HG03469 (cell line): ENCODE measurements at regions not wholly inside any gene's neighbourhood (a gene's known extent, or its start where the extent isn't known, plus 50 kb on each side); places are given as distances from the start of the nearest gene placed in this dataset.
"Not testable (repeated sequence)": the region's sequence is repeated elsewhere in the genome, so short reads cannot be mapped to it uniquely, and the experiment has no call there.

ENCODE experiments used
- ATAC-seq: cut with Tn5 transposase; IDR thresholded peaks from one replicate; pipeline ENCODE4 v1.9.1; 2021; ENCODE audit warnings: mild to moderate bottlenecking, moderate library complexity, moderate number of reproducible peaks; ENCODE audit not compliant: unreplicated experiment

DNA sequence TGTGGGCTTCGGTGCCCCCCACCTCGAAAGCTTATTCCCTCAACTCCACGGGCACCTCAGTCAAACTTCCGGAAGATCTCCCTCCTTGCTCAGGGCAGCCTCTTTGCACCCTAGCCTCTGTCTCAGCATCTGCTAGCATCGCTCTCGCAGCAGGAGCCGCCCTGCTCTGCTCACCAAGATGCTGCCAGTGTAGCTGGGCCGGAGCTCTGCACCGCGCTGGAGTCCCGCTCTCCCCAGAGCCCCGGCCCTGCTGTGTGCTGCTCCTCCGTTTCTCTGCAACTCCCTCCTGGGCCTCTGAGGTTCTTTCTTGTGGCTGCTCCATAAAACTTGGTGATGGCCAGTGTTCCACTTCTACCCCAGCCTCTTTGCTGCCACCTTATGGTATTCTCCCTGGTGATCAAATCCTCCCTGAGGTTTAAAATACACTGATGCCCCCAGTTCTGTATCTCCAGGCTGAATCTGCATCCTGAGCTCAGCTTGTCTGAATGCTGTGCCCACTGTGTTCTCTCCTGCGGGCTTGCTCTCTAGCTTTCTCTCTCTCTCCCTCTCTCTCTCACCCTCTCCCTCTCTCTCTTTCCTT lies 198.0 kb downstream of the UQCRFS1 start:
- no peak for ATAC-seq

DNA sequence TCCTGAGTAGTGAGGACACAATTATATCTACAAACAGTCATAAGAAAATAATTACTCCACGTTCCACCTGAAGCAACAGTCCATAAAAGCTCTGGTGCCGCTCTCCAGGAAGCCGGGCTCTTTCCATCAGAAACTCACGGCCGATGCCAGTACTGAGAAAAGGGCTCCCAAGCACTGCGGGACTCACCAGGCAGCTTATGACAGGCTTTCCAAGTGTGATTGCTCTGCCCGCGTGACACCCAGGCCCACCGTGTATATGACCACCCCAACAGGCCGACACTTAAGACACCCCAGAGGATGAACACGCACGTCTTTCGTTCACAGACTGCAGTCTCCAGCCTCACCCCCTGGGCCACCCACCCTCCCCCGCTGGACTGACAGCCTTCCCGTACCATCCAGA lies 199.0 kb downstream of the UQCRFS1 start:
- ATAC-seq: no peak

DNA sequence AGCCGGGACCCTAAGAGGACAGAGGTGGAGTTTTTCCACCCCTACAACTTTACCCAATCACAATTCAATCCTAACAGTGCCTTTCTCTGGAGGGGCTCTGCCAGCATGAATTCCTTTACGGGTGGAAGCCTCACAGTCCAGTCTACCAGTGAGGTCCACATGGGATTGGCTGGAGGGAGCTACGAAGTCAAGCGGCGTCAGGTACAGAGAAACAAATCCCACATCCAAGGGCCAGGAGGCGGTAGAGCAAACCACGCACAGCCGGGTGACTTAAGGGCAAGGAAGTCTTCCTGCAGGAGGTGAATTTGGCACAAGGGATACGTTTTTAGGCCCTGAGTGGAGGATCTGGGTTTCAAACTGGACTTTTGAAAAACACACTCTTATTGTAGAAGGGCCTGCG lies 199.6 kb downstream of the UQCRFS1 start:
- ATAC-seq: no peak

DNA sequence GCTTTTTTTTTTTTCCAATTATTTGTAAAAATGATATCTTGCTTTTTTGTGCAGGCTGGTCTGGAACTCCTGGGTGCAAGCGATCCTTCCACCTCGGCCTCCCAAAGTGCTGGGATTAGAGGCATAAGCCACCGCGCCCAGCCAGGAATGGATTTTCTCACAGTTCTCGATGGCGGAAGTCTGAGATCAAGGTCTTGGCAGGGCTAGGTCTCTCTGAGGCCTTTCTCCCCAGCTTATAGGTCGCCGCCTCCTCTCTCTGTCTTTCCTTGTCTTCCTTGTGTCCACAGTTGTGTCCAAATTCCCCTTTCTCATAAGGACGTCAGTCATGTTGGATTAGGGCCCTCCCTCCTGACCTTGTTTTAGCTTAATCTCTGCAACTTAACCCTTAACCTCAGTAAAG lies 200.5 kb downstream of the UQCRFS1 start:
- no peak for ATAC-seq

DNA sequence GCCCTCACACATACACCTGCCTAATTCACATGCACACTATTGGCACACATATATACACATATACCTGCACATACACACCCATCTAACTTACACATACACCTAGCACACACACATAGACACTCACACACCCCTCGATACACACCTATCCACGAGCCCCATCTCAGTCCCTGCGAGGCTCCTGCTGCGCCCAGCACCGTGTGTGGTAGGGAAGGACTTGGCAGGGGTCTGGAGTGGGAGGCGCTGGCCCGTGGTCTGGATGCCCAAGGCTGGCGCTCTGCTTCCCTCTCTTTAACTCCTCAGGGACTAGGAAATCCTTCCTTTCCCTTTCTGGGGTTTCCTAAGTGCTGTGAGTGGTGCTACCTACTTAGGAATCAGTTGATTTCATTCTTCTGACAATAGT lies 202.7 kb downstream of the UQCRFS1 start:
- ATAC-seq: no peak

DNA sequence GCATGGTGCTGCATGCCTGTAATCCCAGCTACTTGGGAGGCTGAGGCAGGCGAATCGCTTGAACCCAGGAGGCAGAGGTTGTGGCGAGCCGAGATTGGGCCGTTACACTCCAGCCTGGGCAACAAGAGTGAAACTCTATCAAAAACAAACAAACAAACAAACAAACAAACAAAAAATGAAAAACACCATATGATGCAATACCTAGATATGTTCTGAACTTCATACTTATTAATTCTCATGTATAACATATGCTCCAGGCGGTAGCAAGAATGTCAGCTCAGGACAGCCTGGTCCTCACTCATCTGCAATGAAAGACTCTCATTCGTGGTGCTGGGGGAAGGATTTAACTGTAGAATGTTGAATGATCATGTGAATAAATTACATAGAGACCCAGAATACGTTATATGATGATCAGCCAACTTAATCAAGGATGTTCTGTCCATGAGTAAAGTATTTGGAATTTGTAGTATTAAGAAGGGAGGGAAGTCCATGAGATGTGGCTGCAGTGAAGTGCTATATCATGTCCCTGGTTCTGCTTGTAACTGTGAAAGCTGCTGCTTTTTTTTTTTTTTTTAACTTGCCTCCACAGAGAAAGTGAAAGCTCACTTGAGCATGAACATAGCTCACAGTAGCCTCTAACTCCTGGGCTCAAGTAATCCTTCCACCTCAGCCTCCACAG lies 206.8 kb downstream of the UQCRFS1 start:
- no peak for ATAC-seq

DNA sequence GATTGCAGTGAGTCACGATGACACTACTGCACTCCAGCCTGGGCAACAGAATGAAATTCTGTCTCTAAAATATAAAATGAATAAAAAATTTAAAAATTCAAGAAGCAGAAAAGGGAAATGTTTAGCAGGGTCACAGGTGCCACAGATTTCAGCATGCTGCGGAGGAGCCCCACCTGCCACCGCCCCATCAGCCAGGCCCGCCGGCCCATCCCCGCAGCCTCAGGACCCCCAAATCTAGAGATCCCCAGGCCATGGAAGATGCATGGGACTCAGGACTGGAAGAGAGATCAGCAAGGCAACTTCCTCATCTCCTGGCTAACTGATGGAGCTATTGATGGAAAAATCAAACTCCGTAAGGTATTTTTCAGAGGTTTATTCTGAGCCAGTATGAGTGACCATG lies 208.2 kb downstream of the UQCRFS1 start:
- ATAC-seq: no peak

DNA sequence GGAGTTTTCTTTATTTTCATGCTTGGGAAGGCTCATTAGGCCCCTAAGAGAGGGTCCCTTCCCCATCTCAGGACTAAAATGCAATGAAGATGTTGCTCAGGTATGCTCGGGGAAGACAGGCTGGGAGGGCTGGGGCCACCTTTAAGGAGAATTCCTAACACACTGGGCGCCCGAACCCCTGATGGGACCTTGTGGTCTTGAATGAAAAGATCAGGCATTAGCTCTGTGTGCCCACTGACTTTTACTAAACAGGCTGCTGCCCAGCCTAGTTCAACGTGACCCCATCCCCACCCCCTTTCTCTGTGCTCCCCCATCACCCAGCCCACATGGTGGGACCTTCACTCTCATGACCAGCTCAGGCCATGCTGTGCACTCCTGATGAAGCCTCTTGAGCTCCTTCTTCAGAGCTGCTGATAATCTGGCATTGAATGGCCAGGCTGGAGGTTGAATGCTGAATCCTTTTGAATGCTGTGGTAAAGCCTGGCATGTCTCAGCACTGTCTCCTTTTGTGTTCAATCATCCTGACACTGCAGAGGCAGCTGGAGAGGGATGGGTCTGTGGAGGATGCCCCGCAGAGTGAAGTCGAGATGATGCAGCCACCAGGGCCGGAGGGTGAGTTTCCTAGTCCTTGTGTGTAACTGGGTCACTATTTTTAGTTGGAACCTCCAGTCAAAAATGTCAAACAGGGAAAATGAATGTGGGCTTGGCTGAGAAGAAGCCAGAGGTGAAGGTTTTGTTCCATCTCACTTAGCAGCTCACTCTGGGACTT lies 209.1 kb downstream of the UQCRFS1 start:
- no peak for ATAC-seq

DNA sequence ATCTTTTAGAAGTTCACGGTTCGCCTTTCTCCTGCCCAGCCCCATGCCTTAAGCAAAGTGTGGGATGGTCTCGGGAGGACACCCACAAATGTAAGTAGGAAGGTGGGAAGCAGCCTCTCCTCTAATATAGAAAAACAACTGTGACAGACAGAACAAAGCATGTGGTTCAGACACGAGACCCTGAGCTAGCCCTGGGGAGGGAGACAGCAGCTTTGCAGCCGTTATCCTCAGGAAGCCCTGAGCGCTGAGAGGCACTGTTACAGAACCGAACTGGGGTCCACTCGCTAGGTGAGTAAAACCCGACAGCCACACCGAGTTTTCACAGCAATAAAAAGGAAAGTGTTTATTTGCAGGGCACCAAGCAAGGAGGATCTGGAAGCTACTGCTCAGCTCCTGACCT lies 210.6 kb downstream of the UQCRFS1 start:
- ATAC-seq: no peak

DNA sequence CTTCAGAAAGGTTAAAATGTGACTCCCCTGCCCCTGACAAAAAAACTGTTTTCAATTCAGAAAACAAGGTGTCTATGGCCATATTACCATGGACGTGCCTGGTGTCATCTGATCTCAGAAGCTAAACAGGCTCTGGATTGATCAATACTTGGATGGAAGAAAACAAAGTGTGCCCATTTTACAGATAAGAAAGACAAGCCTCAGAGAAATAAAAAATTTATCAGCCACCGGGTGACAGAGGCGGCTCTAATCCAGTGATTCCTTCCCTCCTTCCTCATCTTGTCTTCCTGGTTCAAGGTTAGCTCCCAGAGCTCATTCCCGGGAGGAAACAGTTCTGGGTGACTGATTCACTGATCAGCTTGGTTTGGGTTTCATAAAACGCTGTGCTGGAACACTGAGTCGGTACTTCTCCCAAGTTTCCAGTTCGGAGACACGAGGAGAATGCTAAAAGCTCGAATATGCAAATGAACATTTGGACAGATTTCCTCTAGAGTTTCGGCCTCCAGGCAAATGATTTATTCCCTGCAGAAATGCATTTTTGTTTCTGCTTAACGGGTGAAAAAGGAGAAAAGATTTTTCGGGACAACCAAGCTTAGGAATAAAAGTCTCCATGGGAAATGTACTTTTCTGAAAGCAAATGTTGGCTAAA lies 211.2 kb downstream of the UQCRFS1 start:
- ATAC-seq: no peak

DNA sequence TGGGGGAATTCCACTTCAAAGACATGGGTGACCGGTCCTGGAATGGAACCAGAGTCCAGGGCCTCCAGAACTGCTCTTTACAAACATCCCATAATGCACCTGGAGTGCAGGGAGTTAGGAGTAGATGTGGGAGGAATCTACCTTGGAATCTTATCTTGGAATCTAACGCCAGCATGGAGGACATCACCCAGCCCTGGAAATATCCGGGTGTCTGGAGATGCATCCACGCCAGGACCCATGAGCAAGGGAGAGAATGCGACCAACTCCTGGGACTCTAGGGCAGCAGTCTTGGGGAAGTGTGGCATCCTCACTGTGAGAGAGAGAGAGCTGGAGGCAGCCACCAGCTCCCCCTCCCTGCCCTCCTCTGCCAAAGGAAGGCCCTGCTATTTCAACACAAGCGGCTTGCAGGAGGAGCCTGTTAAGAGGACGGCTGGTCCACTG lies 211.8 kb downstream of the UQCRFS1 start:
- no peak for ATAC-seq

DNA sequence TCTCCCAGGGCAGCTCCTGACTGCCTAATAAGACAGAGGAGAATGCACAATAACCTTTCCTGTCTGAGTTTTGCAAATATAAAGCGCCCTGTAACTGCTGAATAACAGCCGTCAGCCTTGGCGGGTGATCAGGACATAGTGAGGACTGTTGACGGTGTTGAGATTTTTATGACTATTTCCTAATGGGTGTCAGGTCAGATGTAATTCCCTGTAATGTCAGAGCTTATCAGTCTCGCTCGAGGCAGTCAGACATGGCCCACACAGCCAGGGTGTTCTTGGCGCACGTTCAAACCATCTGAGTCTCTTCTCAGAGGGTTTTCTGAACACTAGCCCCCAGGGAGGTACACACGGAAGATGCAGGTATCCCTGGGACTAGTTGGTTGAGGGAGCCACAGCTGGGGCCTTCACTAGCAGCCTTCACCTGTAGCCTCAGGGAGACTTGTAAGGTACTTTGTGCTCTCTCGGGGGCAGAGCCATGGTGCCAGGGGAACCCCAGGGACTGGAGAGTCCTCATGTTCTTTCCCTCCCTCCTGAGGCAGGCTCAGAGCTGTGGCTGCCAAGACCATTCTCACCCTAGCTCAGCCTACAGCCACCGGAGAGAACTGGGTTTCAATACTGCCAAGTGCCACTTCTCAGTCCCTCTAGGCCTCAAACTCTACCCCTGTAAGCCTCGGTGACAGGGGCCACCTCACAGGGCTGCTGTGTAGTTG lies 213.1 kb downstream of the UQCRFS1 start:
- ATAC-seq: no peak

DNA sequence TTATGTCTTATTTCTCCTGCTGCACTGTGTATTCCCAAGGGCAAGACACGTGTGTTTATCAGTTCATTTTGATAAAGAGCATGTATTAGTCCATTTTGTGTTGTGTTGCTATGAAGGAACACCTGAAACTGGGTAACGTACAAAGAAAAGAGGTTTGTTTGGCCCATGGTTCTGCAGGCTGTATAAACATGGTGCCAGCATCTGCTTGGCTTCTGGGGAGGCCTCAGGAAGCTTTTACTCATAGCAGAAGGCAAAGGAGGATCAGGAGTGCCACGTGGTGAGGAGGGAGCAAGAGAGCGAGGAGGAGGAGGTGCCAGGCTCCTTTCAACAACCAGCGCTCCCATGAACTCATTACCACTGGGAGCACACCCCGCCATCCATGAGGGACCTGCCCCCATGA lies 214.0 kb downstream of the UQCRFS1 start:
- ATAC-seq: no peak

DNA sequence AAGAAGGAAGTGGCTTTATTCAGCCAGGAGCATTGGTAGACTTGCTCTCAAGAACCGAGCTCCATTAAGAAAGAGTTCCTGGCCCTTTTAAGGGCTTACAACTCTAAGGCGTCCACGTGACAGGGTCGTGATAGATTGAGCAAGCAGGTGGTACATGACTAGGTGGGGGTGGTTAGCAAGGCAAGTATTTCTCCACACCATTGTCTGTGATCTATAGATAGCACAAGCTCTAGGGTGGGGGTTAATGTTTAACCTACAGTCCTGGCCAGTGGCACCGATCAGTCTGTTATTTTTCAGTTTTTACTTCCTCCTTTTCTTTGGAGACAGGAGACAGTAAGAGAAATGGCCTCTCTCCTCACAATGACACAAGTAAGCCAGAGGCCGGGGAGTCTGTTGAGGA lies 215.1 kb downstream of the UQCRFS1 start:
- not testable (repeated sequence) for ATAC-seq

DNA sequence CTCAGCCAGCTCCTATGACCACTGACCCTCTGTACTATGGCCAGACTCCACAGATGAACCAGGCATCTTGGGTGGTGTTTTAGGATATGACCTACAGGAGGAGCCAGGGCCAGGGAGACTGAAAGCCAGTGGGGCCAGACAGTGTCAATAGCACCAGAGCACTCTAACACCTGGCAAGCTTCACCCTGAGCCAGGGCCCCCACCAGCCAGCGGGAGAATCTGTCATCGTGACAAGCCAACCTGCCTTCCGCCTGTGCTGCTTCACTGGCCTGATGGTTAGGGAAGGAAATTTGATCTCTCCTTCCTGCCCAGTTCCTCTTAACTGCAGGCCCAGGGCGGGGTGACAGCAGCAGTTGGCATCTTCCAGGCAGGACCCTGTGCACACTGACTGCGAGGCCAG lies 222.4 kb downstream of the UQCRFS1 start:
- no peak for ATAC-seq

DNA sequence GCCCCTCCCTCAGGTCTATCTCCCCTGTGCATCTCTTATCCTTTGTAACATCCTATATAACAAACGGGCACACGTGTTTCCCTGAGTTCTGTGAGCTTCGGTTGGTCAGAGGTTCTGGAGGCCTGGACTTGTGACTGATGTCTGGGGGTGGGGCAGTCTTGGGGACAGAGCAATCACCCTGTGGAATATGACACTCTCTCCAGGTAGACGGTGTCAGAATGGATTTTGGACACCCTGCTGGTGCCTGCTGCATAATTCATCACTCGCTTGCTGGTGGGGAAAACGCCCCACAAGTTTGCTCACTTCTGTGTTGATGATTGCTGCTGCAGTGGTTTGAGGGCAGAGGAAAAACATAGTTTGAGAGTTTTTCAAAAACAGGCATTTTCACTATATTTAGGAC lies 223.2 kb downstream of the UQCRFS1 start:
- ATAC-seq: no peak

DNA sequence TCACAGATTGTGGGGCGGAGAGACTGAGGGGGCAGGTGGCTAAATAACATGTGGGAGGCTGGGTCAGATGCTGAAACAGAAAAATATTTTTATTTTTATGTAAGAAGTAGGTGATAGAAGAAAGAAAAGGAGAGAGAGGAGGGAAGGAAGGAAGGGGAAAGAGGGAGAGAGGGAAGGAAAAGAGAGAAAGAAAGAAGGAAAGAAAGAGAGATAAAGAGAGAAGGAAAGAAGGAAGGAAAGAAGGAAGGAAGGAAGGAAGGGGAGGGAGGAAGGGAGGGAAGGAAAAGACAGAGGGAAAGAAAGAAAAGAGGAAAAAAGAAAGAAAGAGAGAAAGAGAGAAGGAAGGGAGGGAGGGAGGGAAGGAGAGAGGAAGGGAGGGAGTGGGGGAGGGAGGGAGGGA lies 224.9 kb downstream of the UQCRFS1 start:
- ATAC-seq: no peak

DNA sequence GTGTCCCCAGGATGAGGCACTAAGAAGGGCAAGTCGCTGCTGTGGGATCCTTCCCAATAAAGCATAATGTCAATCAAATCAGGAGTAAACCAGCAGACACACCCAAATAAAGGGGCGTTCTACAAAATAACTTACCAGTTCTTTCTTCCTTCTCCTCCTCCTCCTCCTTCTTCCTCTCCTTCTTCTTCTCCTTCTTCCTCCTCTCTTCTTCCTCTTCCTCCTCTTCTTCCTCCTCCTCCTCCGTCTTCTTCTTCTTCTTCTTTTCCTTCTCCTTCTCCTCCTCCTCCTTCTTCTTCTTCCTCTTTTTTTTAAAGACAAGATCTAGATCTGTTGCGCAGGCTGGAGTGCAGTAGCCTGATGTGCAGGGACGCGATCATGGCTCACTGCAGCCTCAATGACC lies 225.8 kb downstream of the UQCRFS1 start:
- ATAC-seq: no peak

DNA sequence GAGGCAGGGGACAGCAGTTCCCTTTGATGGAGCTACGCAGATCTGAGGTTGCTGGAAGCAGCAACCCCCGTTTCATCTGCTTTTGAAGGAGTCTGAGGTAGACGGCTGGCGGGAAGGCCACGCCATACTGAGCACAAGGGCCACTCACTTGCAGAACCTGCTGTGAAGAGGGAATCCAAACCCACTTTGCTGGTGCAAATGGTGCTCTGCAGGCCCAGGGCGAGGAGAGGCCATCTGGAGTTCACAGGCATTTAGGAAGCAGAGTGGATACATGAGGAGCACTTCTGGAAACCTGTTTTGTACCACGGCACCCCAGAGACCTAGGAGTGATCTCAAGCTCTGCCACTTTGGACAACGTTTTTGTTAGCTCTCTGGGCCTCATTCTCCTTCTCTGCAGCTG lies 227.8 kb downstream of the UQCRFS1 start:
- ATAC-seq: no peak

DNA sequence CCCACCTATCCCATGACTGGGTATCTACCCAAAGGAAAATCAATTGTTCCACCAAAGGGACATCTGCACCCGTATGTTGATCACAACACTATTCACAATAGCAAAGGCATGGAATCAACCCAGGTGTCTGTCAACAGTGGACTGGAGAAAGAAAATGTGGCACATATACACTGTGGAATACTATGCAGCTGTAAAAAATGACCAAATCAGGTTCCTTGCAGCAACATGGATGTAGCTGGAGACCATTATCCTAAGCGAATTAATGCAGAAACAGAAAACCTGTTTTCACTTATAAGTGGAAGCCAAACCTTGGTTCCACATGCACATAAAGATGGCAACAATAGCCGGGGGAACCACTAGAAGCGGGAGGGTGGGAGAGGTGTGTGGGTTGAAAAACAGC lies 228.6 kb downstream of the UQCRFS1 start:
- no peak for ATAC-seq

DNA sequence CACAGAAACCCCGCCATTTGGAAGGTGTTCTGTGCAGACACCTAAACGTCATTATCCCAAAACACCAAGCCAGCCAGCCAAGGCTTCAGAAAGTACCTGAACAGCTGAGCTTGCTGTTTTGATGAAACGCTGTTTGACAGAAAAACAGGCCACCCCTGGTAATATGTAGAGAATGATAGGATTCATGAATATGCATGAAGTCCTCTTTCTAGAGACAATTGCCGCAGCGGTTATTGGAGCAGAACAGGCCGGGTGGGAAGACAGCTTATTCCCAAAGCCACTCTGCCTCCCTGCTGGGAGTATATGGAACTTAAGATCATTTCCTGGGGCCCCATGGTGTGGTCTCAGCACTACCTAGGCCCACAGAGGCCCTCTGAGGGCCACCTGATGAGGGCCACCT lies 229.5 kb downstream of the UQCRFS1 start:
- no peak for ATAC-seq
